Activated T-helper 17 cell treated with anti-CD3 and anti-CD28 coated beads, Interleukin-2, amount 50 U/mL, for 72 hours (primary cell): ENCODE measurements at regions not wholly inside any gene's neighbourhood (a gene's known extent, or its start where the extent isn't known, plus 50 kb on each side); places are given as distances from the start of the nearest gene placed in this dataset.
"Not testable (repeated sequence)": the region's sequence is repeated elsewhere in the genome, so short reads cannot be mapped to it uniquely, and the experiment has no call there.

ENCODE experiments used
- ATAC-seq: fragments of 150-1000 bp; cut with Tn5 transposase; replicated peaks from 2 replicates; pipeline ENCODE4 v1.10.0; 2021; ENCODE audit warnings: mild to moderate bottlenecking, moderate library complexity
- H3K27ac Mint-ChIP-seq: one replicate; pipeline ENCODE4 v1.8.0; 2022; ENCODE audit warnings: mixed read lengths
- H3K27me3 Mint-ChIP-seq: one replicate; pipeline ENCODE4 v1.8.0; 2022; ENCODE audit warnings: mixed read lengths
- H3K36me3 Mint-ChIP-seq: one replicate; pipeline ENCODE4 v1.8.0; 2022; ENCODE audit warnings: low read depth, mild to moderate bottlenecking, mixed read lengths
- H3K4me1 Mint-ChIP-seq: one replicate; pipeline ENCODE4 v1.8.0; 2022; ENCODE audit warnings: mixed read lengths
- H3K4me3 Mint-ChIP-seq: one replicate; pipeline ENCODE4 v1.8.0; 2022; ENCODE audit warnings: mild to moderate bottlenecking, mixed read lengths
- H3K9me3 Mint-ChIP-seq: one replicate; pipeline ENCODE4 v1.8.0; 2022; ENCODE audit warnings: mixed read lengths

- Mint-ChIP-seq H3K27ac (no peak overlapping the region), H3K36me3 (no peaks in the 10 kb centered on the region), H3K9me3 (no peaks in the 10 kb centered on the region), H3K27me3 (peaks cover 7% of the 10 kb centered on the region), H3K4me1 (no peaks in the 10 kb centered on the region), H3K4me3 (no peak overlapping the region)
- no peak for ATAC-seq
Observed at GRCh38 chr1:187038784-187039183, 210.0 kb downstream of the PLA2G4A start.

DNA sequence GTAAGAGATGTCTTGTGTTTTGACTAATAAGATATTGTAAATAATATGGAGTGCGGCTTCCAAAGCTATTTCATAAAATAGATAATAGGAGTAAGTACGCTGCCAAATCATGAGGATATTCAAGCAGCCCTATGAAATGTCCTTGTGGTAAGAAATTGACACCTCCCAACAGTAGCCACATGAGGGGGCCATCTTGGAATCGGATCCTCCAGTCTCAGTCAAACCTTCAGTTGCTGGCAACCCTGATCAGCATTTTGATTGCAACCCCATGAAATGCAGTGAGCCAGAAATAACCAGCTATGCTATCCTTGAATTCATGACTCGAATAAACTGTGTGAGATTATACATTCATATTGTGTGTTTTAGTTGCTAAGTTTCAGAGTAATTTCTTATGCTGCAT, 212.4 kb downstream of the PLA2G4A start:
- ATAC-seq, result no peak
- H3K36me3 Mint-ChIP-seq, result no peaks in the 10 kb centered on the region
- H3K4me1 Mint-ChIP-seq, result no peaks in the 10 kb centered on the region
- H3K27me3 Mint-ChIP-seq, result peaks cover 7% of the 10 kb centered on the region
- no peak overlapping the region for H3K4me3 Mint-ChIP-seq
- no peak overlapping the region for H3K27ac Mint-ChIP-seq
- H3K9me3 Mint-ChIP-seq, result no peaks in the 10 kb centered on the region

DNA sequence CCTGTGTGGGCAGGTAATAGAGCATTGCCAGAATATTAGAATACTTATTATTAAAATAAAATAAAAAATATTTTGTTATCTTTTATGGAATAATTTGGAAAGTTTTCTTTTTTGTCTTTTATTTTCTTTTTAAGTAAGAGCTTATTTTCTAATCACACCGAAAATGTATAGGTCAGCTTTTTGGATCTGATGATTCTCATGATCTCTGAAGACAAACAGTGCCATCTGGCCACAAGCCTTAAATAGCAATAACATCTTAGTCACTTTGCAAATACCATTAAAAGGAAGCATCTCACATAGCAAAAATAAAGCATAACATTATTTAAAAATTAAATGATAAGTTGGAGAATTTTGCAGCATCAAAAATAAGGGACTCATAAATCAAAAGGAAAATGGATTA, 213.8 kb downstream of the PLA2G4A start:
- no peak for ATAC-seq
- H3K36me3 Mint-ChIP-seq, result no peaks in the 10 kb centered on the region
- no peak overlapping the region for H3K4me3 Mint-ChIP-seq
- H3K9me3 Mint-ChIP-seq, result no peaks in the 10 kb centered on the region
- H3K27me3 Mint-ChIP-seq, result peaks cover 7% of the 10 kb centered on the region
- no peak overlapping the region for H3K27ac Mint-ChIP-seq
- no peaks in the 10 kb centered on the region for H3K4me1 Mint-ChIP-seq

- ATAC-seq, H3K4me3 Mint-ChIP-seq, H3K9me3 Mint-ChIP-seq, H3K4me1 Mint-ChIP-seq, H3K27me3 Mint-ChIP-seq, H3K27ac Mint-ChIP-seq, H3K36me3 Mint-ChIP-seq: not testable (repeated sequence)
Observed at GRCh38 chr1:187043433-187043832, 214.7 kb downstream of the PLA2G4A start.

DNA sequence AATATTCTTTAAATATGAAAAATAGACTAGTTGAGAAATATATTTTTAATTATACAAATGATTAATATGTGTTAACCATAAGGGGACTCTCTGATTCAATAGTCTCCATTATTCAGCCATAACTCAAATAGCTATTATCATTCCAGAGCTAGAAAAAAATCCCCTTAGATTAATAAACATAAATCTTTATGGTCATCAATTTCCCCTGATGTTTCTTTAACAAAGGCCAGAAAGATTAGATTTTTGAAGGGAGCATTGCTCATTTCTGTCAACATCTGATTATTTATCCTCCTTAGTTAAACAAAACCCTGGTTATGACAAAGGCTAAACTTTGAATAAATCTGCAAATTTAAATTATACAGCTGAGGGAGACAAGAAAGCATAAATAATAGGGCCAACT, 215.7 kb downstream of the PLA2G4A start:
- H3K36me3 Mint-ChIP-seq, result no peaks in the 10 kb centered on the region
- no peak overlapping the region for H3K27ac Mint-ChIP-seq
- no peaks in the 10 kb centered on the region for H3K9me3 Mint-ChIP-seq
- H3K27me3 Mint-ChIP-seq, result no peaks in the 10 kb centered on the region
- ATAC-seq, result no peak
- no peak overlapping the region for H3K4me3 Mint-ChIP-seq
- no peaks in the 10 kb centered on the region for H3K4me1 Mint-ChIP-seq

DNA sequence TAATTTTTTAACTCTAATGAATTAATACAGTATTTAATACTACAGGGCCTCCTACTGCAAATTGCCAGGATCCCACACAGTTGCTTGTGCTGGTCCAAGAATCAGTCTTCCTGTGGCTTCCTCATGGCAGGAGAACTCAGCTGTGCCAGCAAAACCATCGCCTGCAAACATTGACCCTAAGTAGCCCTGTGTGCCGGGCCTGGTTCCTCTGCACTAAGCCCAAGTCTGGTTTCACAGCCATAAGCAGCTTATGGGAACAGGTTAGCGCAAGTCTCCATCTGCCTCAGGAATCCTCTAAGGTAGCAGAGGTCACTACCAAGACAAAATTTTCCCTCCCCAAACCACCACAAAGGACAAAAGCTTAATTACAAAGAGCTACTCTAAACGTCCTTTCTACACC, 216.6 kb downstream of the PLA2G4A start:
- H3K4me3 Mint-ChIP-seq, result no peak overlapping the region
- no peaks in the 10 kb centered on the region for H3K9me3 Mint-ChIP-seq
- H3K36me3 Mint-ChIP-seq, result no peaks in the 10 kb centered on the region
- H3K27me3 Mint-ChIP-seq, result no peaks in the 10 kb centered on the region
- no peaks in the 10 kb centered on the region for H3K4me1 Mint-ChIP-seq
- H3K27ac Mint-ChIP-seq, result no peak overlapping the region
- ATAC-seq, result no peak

DNA sequence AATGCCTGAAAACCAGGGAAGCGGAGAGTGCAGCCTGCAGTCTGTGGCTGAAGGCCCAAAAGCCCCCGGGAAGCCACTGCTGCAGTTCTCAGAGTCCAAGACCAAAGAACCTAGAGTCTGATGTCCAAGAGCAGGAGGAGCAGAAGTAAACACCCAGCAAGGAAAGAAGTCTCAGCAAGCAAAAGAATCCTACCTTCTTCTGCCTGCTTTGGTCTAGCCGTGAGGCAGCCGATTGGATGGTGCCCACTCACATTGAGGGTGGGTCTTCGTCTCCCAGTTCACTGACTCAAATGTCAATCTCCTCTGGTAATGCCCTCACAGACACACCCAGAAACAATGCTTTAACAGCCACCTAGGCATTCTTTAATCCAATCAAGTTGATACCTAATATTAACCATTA, 217.5 kb downstream of the PLA2G4A start:
- Mint-ChIP-seq H3K9me3 (no peaks in the 10 kb centered on the region), H3K36me3 (no peaks in the 10 kb centered on the region), H3K4me3 (no peak overlapping the region), H3K4me1 (no peaks in the 10 kb centered on the region), H3K27ac (no peak overlapping the region), H3K27me3 (no peaks in the 10 kb centered on the region)
- no peak for ATAC-seq

DNA sequence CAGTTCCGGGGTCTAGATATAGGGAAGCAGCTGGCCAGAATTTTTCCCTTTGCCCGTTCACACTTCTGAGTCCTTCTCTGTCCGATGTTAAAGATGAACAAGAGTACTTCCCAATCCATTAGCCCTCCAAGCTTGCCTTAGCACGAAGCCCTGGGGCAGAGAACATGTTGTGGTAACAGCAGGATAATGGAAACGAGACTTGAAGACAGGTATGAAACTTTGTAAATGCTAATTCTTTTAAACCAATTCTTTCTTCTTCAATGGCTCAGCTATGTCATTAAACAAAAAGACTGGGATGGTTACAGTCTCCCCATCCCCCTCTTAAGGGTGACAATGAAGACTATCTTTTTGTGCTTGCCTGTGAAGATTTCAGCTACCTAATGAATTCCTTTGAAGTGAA, 218.5 kb downstream of the PLA2G4A start:
- ATAC-seq, result no peak
- Mint-ChIP-seq H3K4me1 (no peaks in the 10 kb centered on the region), H3K27me3 (no peaks in the 10 kb centered on the region), H3K9me3 (no peaks in the 10 kb centered on the region), H3K27ac (no peak overlapping the region), H3K36me3 (no peaks in the 10 kb centered on the region), H3K4me3 (no peak overlapping the region)

GRCh38 chr1:187051618-187052232, 223.0 kb downstream of the PLA2G4A start:
- no peak for ATAC-seq
- no peak overlapping the region for H3K4me3 Mint-ChIP-seq
- H3K27me3 Mint-ChIP-seq, result no peaks in the 10 kb centered on the region
- no peaks in the 10 kb centered on the region for H3K9me3 Mint-ChIP-seq
- H3K36me3 Mint-ChIP-seq, result no peaks in the 10 kb centered on the region
- H3K27ac Mint-ChIP-seq, result no peak overlapping the region
- H3K4me1 Mint-ChIP-seq, result no peaks in the 10 kb centered on the region

- Mint-ChIP-seq H3K27me3 (no peaks in the 10 kb centered on the region), H3K4me3 (no peak overlapping the region)
- ATAC-seq, result no peak
Observed at GRCh38 chr1:187053876-187054275, 225.1 kb downstream of the PLA2G4A start.

GRCh38 chr1:187054862-187055757, 226.4 kb downstream of the PLA2G4A start:
- Mint-ChIP-seq H3K4me1 (no peaks in the 10 kb centered on the region), H3K27me3 (no peaks in the 10 kb centered on the region), H3K4me3 (no peak overlapping the region), H3K36me3 (no peaks in the 10 kb centered on the region), H3K27ac (no peak overlapping the region), H3K9me3 (no peaks in the 10 kb centered on the region)
- no peak for ATAC-seq

More at GRCh38 chr1:187053876-187054275, 225.1 kb downstream of the PLA2G4A start:
- no peak overlapping the region for H3K27ac Mint-ChIP-seq
- H3K9me3 Mint-ChIP-seq, result no peaks in the 10 kb centered on the region
- H3K4me1 Mint-ChIP-seq, result no peaks in the 10 kb centered on the region
- H3K36me3 Mint-ChIP-seq, result no peaks in the 10 kb centered on the region

GRCh38 chr1:187063271-187063670, 234.5 kb downstream of the PLA2G4A start:
- no peaks in the 10 kb centered on the region for H3K36me3 Mint-ChIP-seq
- H3K4me1 Mint-ChIP-seq, result no peaks in the 10 kb centered on the region
- no peaks in the 10 kb centered on the region for H3K27me3 Mint-ChIP-seq
- no peak overlapping the region for H3K27ac Mint-ChIP-seq
- no peak overlapping the region for H3K4me3 Mint-ChIP-seq
- ATAC-seq, result no peak
- H3K9me3 Mint-ChIP-seq, result no peaks in the 10 kb centered on the region

DNA sequence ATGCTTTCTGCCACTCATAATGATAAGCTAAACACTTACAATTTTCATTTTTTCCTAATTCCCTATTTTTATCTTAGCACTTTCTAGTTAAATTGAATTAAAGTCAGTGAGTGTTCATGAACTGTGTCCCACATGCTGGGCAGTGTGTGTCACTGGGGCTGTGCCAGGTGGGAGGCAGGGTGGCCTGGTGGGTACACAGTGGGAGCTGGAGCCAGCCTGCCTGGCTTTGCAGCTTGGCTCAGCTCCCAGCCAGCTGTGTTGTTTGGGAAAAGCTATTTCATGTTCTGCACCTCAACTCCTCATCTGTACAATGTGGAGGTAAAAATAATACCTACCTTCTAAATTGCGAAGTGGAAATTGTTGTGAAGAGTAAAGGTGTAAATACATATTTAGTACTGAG, 238.4 kb downstream of the PLA2G4A start:
- H3K27me3 Mint-ChIP-seq, result no peaks in the 10 kb centered on the region
- H3K9me3 Mint-ChIP-seq, result no peaks in the 10 kb centered on the region

GRCh38 chr1:187070076-187070475, 241.3 kb downstream of the PLA2G4A start:
- H3K36me3 Mint-ChIP-seq, result no peaks in the 10 kb centered on the region
- no peaks in the 10 kb centered on the region for H3K4me1 Mint-ChIP-seq
- no peak overlapping the region for H3K4me3 Mint-ChIP-seq
- H3K27ac Mint-ChIP-seq, result no peak overlapping the region
- ATAC-seq, result no peak
- H3K9me3 Mint-ChIP-seq, result peaks cover 5% of the 10 kb centered on the region
- H3K27me3 Mint-ChIP-seq, result no peaks in the 10 kb centered on the region

More for the DNA sequence above, 238.4 kb downstream of the PLA2G4A start:
- Mint-ChIP-seq H3K36me3 (no peaks in the 10 kb centered on the region), H3K4me1 (no peaks in the 10 kb centered on the region), H3K4me3 (no peak overlapping the region), H3K27ac (no peak overlapping the region)
- ATAC-seq, result no peak

GRCh38 chr1:187072262-187073034, 243.7 kb downstream of the PLA2G4A start:
- ATAC-seq, result peak; percentile 73
- H3K27ac Mint-ChIP-seq, result peak overlapping the region; percentile 97
- not testable (repeated sequence) for H3K9me3 Mint-ChIP-seq, H3K4me1 Mint-ChIP-seq, H3K36me3 Mint-ChIP-seq, H3K27me3 Mint-ChIP-seq
- peak overlapping the region; percentile 98 for H3K4me3 Mint-ChIP-seq
